ENCODE measurements at regions not wholly inside any gene's neighbourhood (a gene's known extent, or its start where the extent isn't known, plus 50 kb on each side); places are given as distances from the start of the nearest gene placed in this dataset.

DNA sequence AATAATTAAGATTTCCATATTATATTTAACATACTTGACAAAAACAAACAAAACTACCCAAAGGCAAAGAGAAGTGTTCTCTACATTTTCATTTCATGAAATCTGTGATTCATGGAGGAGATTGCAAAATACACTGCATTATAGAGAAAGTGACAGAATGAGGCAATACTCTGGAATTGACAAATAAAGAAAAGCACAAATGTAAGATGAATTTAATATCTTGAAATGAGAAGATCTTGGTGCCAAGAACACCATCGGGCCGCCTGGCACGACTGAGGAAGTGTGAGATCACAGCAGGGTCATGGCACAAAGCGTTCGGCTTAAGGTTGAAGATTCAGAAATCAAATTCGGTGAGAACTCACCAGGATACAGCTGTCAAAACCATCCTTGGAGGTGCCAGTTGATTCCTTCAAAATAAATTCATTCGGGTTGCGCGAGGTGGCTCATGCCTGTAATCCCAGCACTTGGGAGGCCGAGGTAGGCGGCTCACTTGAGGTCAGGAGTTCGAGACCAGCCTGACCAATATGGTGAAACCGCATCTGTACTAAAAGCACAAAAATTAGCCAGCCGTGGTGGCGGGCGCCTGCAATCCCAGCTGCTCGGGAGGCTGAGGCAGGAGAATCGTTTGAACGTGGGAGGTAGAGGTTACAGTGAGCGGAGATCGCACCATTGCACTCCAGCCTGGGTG is 174.0 kb upstream of the PFKP start:
- intact Hi-C loops (cut with micrococcal nuclease) = no loop called here
- no peak for TF ChIP-seq EZH2 (IDR thresholded peaks at IDR 0.05; ENCODE audit: borderline replicate concordance, insufficient read depth, low read depth, low read length, poor library complexity, severe bottlenecking)
- TF ChIP-seq, protein P1, sequence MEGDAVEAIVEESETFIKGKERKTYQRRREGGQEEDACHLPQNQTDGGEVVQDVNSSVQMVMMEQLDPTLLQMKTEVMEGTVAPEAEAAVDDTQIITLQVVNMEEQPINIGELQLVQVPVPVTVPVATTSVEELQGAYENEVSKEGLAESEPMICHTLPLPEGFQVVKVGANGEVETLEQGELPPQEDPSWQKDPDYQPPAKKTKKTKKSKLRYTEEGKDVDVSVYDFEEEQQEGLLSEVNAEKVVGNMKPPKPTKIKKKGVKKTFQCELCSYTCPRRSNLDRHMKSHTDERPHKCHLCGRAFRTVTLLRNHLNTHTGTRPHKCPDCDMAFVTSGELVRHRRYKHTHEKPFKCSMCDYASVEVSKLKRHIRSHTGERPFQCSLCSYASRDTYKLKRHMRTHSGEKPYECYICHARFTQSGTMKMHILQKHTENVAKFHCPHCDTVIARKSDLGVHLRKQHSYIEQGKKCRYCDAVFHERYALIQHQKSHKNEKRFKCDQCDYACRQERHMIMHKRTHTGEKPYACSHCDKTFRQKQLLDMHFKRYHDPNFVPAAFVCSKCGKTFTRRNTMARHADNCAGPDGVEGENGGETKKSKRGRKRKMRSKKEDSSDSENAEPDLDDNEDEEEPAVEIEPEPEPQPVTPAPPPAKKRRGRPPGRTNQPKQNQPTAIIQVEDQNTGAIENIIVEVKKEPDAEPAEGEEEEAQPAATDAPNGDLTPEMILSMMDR (IDR thresholded peaks at IDR 0.05) = no peak
- no peak for ATAC-seq (ENCODE audit: low read depth)
- Histone ChIP-seq H4K20me1 (ENCODE audit: control insufficient read depth, insufficient read depth, low read length, poor library complexity, severe bottlenecking) (no peaks in the 10 kb centered on the region), H3K4me2 (replicated peaks; ENCODE audit: low read depth, low read length, poor library complexity, severe bottlenecking) (no peak overlapping the region), H3K9ac (ENCODE audit: low read length) (no peak overlapping the region), H3K27ac (ENCODE audit: low read length in 2 of 2) (no peak overlapping the region), H3K4me3 (ENCODE audit: control extremely low read depth in 1 of 5, extremely low read depth in 1 of 5, insufficient read depth in 1 of 5, low read depth in 2 of 5, low read length in 4 of 5) (no peak overlapping the region), H3K4me1 (ENCODE audit: control insufficient read depth in 2 of 2, insufficient read depth in 2 of 2, low read length in 2 of 2) (no peaks in the 10 kb centered on the region), H3K27me3 (replicated peaks in 1 of 4; ENCODE audit: control extremely low read depth in 1 of 4, control insufficient read depth in 3 of 4, insufficient read depth in 4 of 4, low read length in 3 of 4) (peaks cover 0 to 2% (median 0%) of the 10 kb centered on the region in 4 experiments), H3K9me3 (ENCODE audit: control extremely low read depth in 1 of 3, control insufficient read depth in 2 of 3, insufficient read depth in 1 of 3, low read length in 2 of 3) (peaks cover 0 to 5% (median 0%) of the 10 kb centered on the region in 3 donors), H3K36me3 (replicated peaks in 1 of 2; ENCODE audit: control extremely low read depth in 1 of 2, control insufficient read depth in 1 of 2, extremely low read depth in 1 of 2, insufficient read depth in 2 of 2, low read length in 1 of 2) (no peaks in the 10 kb centered on the region), H3K79me2 (ENCODE audit: control insufficient read depth, insufficient read depth, low read length) (no peaks in the 10 kb centered on the region), H2AFZ (ENCODE audit: insufficient read depth, low read depth, low read length, poor library complexity, severe bottlenecking) (no peak overlapping the region)
- Mint-ChIP-seq H3K4me1 (no peaks in the 10 kb centered on the region), H3K27me3 (peaks cover 3% of the 10 kb centered on the region), H3K4me3 (no peak overlapping the region), H3K9me3 (ENCODE audit: insufficient read depth) (peaks cover 4% of the 10 kb centered on the region), H3K27ac (no peak overlapping the region)
- ChIA-PET POLR2A (no interaction called here), CTCF (no interaction called here)
- DNase-seq = no peak
- WGBS (ENCODE audit: insufficient coverage) = 93% methylated on average over 13 of the region's 21 CpGs

DNA sequence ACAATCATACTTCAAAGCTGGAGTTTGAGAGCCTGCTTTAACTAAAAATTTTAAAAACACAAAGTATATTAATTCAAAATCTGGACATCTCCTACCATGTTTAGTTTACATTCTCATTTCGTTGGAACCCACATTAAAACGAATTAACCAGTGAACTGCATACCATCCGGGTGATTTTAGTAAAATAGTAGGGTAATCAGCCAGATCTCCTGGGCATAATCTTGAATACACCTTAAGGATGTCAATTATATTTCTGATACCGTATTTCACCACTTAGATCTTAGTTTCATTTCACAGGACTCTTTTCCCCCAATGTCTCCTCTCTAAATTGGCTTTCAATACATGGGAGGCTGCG is 175.6 kb upstream of the PFKP start:
- DNase-seq (no peak), ATAC-seq (ENCODE audit: low read depth) (no peak)
- ChIA-PET POLR2A (no interaction called here), CTCF (no interaction called here)
- 92% methylated on average over 2 of the region's 5 CpGs for WGBS (ENCODE audit: insufficient coverage)
- Mint-ChIP-seq H3K27me3 (peaks cover 3% of the 10 kb centered on the region), H3K4me1 (no peaks in the 10 kb centered on the region), H3K9me3 (ENCODE audit: insufficient read depth) (peaks cover 4% of the 10 kb centered on the region), H3K27ac (no peak overlapping the region), H3K4me3 (no peak overlapping the region)
- H3K9ac ChIP-seq (ENCODE audit: low read length) = no peak overlapping the region
- H4K20me1 ChIP-seq (ENCODE audit: control insufficient read depth, insufficient read depth, low read length, poor library complexity, severe bottlenecking) = no peaks in the 10 kb centered on the region
- H3K4me1 ChIP-seq (ENCODE audit: control insufficient read depth in 2 of 2, insufficient read depth in 2 of 2, low read length in 2 of 2) = no peaks in the 10 kb centered on the region
- peaks cover 0 to 5% (median 0%) of the 10 kb centered on the region in 3 donors for H3K9me3 ChIP-seq (ENCODE audit: control extremely low read depth in 1 of 3, control insufficient read depth in 2 of 3, insufficient read depth in 1 of 3, low read length in 2 of 3)
- intact Hi-C loops (cut with micrococcal nuclease) = no loop called here
- no peak overlapping the region for H3K27ac ChIP-seq (ENCODE audit: low read length in 2 of 2)
- H3K4me3 ChIP-seq (ENCODE audit: control extremely low read depth in 1 of 5, extremely low read depth in 1 of 5, insufficient read depth in 1 of 5, low read depth in 2 of 5, low read length in 4 of 5) = no peak overlapping the region
- H3K36me3 ChIP-seq (replicated peaks in 1 of 2; ENCODE audit: control extremely low read depth in 1 of 2, control insufficient read depth in 1 of 2, extremely low read depth in 1 of 2, insufficient read depth in 2 of 2, low read length in 1 of 2) = no peaks in the 10 kb centered on the region
- no peak overlapping the region for H3K4me2 ChIP-seq (replicated peaks; ENCODE audit: low read depth, low read length, poor library complexity, severe bottlenecking)
- H2AFZ ChIP-seq (ENCODE audit: insufficient read depth, low read depth, low read length, poor library complexity, severe bottlenecking) = no peak overlapping the region
- no peak for TF ChIP-seq EZH2 (IDR thresholded peaks at IDR 0.05; ENCODE audit: borderline replicate concordance, insufficient read depth, low read depth, low read length, poor library complexity, severe bottlenecking)
- TF ChIP-seq, protein P1 (IDR thresholded peaks at IDR 0.05) = no peak
- H3K79me2 ChIP-seq (ENCODE audit: control insufficient read depth, insufficient read depth, low read length) = no peaks in the 10 kb centered on the region
- H3K27me3 ChIP-seq (replicated peaks in 1 of 4; ENCODE audit: control extremely low read depth in 1 of 4, control insufficient read depth in 3 of 4, insufficient read depth in 4 of 4, low read length in 3 of 4) = no peaks in the 10 kb centered on the region

Measured in B cell (primary cell).